Astrocyte (in vitro differentiated cells and primary cell): ENCODE measurements at regions not wholly inside any gene's neighbourhood (a gene's known extent, or its start where the extent isn't known, plus 50 kb on each side); places are given as distances from the start of the nearest gene placed in this dataset.

Experiments
- CTCF ChIP-seq: IDR thresholded peaks from 2 replicates; pipeline ENCODE4 v1.5.1; 2011; ENCODE audit warnings: low read depth, mild to moderate bottlenecking, inconsistent platforms, low read length, moderate library complexity; ENCODE audit not compliant: insufficient read depth
- EZH2 ChIP-seq: IDR thresholded peaks from 2 replicates; pipeline ENCODE4 v1.6.1; 2012; ENCODE audit warnings: mild to moderate bottlenecking, low read length, inconsistent platforms; ENCODE audit not compliant: insufficient read depth

GRCh38 chr20:48075591-48076174, 290.4 kb upstream of the SULF2 start:
- TF ChIP-seq CTCF (no peak), EZH2 (no peak)
